HTR-8/SVneo (cell line): ENCODE measurements at regions not wholly inside any gene's neighbourhood (a gene's known extent, or its start where the extent isn't known, plus 50 kb on each side); places are given as distances from the start of the nearest gene placed in this dataset.

Source experiments
- DNase-seq: peaks from one replicate; pipeline ENCODE4 v3.0.0; 2011; ENCODE audit warnings: low spot score, mixed read lengths; ENCODE audit not compliant: insufficient read length
- FAIRE-seq: peaks from 2 replicates; lab custom pipeline; 2011; peaks lifted over from hg19 to GRCh38; lab: Jason Lieb, UNC

- DNase-seq (no peak), FAIRE-seq (no peak)
These were observed 186.5 kb upstream of the ADO start for GRCh38 chr10:62618054-62618453.

- peak; percentile 46 for FAIRE-seq
- DNase-seq = peak; percentile 45
These were observed 185.7 kb upstream of the ADO start for GRCh38 chr10:62618576-62619412.

- DNase-seq (no peak), FAIRE-seq (no peak)
These were observed 185.1 kb upstream of the ADO start for GRCh38 chr10:62619413-62619738.

GRCh38 chr10:62620491-62620890 is 184.0 kb upstream of the ADO start:
- no peak for DNase-seq
- FAIRE-seq = no peak

- no peak for FAIRE-seq
- DNase-seq = no peak
These were observed 181.3 kb upstream of the ADO start for GRCh38 chr10:62623223-62623622.

DNA sequence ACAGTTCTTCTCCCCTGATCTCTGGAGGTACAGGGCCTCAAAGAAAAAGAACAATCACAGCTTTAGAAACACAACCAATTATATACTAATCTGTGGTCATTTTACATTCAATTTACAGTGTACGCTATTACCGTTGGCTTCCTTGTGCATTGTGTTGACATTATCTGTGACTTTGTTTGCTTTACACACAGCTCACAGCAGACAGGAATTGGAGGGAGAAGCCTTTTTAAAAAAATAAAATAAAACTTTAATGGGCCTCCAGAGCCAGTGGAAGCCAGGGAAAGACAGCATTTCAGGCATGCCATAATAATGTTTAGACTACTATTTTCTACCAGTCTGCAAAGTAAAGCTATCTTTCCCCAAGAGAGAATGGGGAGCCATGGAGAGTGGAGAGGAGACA is 179.0 kb upstream of the ADO start:
- no peak for FAIRE-seq
- DNase-seq = no peak

DNA sequence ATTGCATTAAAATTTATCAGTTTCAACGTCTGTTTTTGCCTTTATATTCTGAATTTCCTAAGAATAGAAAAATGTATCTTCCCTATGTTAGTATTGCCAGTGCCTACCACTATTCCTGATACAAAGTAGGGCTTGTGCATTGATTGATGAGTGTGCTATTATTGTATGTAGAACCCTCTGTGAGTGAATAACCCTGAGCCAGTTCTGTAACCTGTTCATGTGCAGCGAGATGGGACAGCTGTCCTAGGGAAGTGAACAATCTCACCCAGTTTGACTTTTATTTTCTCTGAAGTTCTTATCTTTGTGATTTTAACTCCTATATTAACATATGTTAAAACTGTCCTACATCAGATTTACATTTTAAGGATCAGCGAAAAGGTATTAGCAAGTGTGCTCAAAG is 178.4 kb upstream of the ADO start:
- FAIRE-seq (no peak), DNase-seq (no peak)

DNA sequence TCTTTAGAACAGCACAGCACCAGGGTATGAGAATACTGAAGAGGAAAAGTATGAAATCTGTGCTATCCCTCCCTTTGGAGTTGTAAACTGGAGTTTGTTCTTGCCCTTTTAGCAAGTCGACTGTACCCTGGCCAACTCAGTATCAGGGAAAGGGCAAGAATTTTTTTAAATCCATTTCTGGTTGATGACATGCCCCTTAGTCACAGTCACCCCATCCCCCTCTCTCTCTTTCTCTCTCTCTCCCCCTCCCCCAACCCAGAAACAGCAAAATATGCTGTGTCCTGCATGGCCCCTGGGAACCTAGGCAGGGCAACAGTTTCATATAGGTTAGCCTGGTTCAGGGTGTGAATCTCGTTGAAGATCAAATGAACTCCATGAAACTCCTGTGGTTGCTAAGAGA is 177.7 kb upstream of the ADO start:
- FAIRE-seq = no peak
- DNase-seq = no peak

DNA sequence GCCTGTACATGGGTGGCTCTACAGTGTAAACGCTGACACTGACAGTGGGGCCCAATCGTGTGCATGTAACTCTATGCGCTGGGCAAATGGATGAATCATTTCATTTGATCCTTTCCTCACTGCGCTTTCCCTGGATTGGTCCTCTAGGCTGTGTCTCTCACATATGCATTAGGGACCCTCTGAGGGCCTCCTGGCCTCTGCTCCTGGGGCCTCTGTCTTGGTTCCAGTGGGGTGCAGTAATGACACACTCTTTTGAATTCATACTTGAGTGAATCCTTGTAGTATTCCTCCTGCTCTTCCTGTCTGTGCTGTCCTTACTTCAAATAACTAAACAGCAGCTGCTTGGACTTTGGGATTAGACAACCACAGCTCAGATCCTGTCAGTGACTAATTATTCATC is 176.5 kb upstream of the ADO start:
- FAIRE-seq (no peak), DNase-seq (no peak)

- FAIRE-seq (no peak), DNase-seq (no peak)
These were observed 173.3 kb upstream of the ADO start for GRCh38 chr10:62631241-62631640.

GRCh38 chr10:62632071-62632809 is 172.3 kb upstream of the ADO start:
- no peak for FAIRE-seq
- DNase-seq = no peak

GRCh38 chr10:62633976-62634375 is 170.5 kb upstream of the ADO start:
- DNase-seq (no peak), FAIRE-seq (no peak)

DNA sequence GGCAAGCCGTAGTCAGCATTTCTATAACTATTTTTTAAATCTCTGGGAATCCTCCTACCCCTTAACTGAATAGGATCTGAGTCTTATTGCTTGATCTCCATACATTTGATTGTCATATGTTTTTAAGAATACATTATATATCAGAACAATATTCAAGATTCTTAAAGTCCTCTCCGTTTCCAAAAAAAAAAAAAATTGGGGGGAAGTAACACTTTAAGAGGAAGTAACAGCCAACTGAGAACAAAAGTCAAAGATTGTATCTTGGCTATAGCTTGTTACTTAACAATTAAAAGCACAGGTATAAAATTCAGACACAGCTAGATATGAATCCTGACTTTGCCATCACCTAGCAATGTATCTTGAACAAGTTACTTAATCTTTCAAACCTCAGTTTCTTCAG is 169.9 kb upstream of the ADO start:
- DNase-seq (no peak), FAIRE-seq (no peak)

DNA sequence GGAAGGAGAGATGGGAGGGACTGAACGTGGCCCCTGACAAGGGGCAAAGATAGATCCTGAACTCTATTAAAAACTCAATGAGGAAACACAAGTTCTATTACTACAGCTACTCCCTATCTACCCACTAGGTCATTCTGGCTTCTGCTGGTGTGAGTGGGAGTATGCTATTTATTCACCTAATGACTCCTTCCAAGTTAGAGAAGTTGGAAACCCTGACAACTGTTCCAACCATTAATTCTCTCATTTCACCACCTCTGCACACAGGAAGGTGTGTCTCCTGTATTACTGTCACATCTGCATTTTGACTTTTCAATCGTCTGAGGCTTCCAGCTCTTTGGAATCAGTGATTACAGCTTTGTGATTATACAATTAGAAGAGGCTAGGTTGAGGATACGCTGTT is 169.4 kb upstream of the ADO start:
- DNase-seq = no peak
- no peak for FAIRE-seq

GRCh38 chr10:62636825-62637248 is 167.7 kb upstream of the ADO start:
- DNase-seq (no peak), FAIRE-seq (no peak)

DNA sequence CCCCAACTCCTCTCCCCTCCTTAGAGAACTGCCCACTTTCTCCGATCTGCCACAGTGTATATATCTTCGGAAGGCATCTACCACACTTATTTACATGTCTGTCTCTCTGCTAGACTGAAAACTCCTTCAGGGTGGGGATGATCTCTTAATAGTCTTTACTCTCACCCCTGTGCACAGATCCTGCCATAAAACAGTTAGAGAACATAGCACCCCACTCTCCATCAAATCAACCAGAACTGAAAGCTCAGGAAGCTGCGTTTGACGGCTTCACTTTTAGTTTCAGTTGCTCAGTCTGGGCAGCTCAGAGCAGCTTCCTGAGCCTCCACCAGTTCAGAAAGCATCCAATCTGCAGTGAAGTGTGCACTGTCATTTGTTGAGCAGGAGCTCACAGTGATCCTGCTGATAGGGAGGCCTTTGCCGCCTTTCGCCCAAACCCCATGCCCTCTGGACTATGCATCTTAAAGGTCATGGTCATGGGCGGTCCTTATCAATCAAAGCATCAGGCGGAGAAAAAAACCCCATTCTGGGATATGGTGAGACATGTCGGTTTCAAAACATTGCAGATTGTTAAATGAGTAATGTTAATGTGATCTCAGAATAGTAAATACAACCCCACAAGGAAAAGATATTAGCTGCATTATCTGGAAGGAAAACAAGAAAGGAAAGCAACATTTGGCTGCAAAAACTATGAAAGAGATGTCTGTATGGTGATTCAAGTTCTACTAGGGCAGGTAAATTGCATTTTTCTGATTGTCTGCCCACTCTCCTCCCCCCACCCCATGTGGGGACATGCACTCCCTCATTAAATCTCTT is 167.1 kb upstream of the ADO start:
- DNase-seq (no peak), FAIRE-seq (no peak)

DNA sequence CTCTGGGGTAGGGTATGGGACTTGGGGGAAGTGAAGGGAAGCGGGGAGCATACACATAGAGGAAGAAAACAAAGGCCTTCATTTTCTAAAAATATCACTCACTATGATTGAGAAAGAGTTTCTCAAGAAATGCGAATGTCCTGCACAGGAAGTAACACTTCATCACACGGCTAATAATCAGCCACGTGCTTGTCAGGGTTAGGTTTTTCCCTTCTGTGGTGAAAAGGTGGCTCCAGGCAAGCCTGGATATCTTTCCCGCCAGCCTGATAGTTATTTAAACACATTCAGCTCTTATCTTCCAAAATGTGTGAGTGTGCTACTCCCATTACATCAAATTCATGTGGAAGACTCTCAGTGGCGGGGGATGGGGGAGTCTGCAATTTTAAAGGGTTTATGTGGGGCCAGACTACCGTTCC is 166.4 kb upstream of the ADO start:
- no peak for FAIRE-seq
- no peak for DNase-seq

DNA sequence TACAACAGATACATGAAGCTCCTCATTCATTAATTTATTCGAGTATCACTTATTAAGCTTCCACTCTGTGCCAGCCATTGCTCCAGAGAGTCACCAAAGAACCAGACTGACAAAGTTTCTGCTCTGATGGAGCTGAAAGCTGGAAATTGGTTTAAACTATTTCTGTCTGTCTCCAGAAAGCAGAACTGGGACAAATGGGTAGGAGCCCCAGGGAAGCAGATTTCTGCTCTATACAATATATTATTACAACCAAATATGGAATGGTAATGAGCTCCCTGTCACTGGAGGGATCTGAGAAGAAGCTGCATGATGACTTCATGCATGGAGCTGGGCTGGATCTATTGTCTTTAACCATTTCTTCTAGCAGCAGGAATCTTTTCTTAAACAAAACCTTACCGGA is 165.4 kb upstream of the ADO start:
- no peak for DNase-seq
- no peak for FAIRE-seq

DNA sequence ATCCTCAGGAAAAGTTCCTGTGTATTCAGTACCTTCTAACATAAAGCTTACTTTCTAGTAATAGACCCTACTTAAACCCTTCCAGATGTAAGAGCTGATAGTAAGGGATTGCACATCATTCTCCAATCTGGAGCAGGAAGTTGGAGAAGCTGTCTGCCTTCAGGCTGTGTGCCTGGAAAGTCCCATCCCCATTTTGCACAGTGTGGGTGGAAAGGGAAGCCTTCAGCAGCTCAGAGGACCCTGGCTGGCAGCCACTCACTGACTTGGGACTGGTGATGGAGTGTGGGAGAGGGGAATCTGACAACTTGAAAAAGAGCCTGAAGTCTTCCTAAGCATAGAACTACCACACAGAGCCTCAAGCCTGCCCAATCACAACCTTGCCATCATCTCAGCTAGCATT is 164.1 kb upstream of the ADO start:
- no peak for DNase-seq
- no peak for FAIRE-seq

DNA sequence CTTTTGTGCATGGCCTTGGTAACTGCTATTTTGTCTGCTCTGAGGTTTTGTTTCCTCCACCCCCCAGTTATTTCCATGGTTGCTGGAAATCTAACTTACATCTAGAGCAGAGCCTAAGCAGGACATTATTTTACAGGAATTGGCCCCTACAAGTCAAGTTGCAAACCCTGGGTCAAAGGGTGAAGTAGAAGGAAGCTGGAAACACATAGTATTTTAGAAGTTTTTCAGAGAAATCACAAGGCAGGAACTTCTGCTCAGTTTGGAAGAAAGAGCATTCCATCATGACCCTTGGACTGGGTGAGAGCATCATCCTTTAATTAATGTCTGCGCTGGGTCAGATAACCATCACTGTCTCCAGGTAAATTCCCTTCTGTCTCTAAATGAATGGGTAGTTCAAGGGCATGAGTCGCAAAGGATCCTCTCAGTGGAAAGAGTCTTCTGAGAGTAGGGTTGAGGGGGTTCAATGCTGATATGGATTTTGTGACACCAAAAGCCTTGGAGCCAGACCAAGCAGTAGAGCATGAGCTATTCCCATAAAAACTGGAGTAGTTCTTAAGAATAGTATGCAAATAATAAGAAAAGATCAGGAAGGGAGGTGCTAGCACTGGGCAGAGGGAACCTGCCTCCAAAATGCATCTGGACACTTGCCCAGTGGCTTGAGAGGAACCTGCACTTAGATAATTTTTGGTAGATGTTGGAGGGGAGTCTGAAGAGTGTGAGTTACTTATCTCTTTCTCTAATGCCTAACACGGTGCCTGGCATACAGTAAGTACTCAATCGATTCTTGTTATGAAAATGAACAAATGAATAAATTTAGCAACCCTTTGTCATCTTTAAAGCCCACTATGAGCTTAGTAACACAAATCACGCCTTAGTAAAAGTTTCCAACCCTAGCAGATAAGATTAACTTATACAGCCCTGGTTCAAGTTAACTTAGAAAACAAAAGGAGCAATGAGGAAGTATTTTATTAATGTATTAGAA is 160.6 kb upstream of the ADO start:
- DNase-seq (no peak), FAIRE-seq (no peak)
